GM19468 (cell line): ENCODE measurements at regions not wholly inside any gene's neighbourhood (a gene's known extent, or its start where the extent isn't known, plus 50 kb on each side); places are given as distances from the start of the nearest gene placed in this dataset.
A peak's percentile ranks its signal among the peaks of the same experiment; 100 is the strongest.
"Not testable (repeated sequence)": the region's sequence is repeated elsewhere in the genome, so short reads cannot be mapped to it uniquely, and the experiment has no call there.

Source experiments
- ATAC-seq: cut with Tn5 transposase; IDR thresholded peaks from one replicate; pipeline ENCODE4 v1.9.1; 2021; ENCODE audit warnings: mild to moderate bottlenecking, moderate library complexity, moderate number of reproducible peaks; ENCODE audit not compliant: unreplicated experiment; ENCODE audit errors: extremely low read depth

DNA sequence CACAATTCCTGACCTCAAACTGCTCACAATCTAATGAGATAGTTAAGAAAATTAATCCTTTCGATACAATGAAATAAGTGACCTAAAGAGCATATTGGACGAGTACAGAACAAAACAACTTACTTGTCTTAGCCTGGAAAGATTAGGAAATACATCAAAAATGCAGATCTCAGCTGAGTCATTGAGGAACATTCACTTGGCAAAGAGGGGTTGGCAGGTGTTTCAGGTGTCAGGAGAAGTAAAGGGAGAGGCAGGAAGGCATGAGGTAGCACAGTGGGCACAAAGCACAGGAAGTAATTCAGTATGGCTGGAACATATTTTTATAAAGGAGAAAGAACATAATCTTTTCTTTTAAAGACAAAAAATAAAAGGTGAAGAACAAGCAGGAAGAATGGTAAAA is 628.8 kb upstream of the RGMB start:
- ATAC-seq, result no peak

DNA sequence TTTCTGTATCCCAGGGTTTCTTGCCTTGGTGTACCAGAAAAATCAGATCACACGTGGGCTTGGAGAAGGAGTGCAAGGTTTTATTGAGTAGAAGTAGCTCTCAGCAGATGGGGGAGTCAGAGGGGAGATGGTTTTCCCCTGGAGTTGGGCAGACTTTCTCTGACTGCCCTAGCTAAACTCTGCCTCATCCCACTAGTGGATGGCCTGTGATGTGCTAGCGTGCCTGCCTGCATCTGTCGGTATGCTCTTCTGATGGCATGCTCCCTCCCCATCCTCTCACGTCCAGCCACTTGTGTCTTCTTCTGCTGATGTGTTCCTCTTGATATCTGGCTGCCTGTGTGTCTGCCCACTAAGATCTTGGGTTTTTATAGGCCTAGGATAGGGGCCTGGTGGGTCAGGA is 616.1 kb upstream of the RGMB start:
- ATAC-seq, result no peak

DNA sequence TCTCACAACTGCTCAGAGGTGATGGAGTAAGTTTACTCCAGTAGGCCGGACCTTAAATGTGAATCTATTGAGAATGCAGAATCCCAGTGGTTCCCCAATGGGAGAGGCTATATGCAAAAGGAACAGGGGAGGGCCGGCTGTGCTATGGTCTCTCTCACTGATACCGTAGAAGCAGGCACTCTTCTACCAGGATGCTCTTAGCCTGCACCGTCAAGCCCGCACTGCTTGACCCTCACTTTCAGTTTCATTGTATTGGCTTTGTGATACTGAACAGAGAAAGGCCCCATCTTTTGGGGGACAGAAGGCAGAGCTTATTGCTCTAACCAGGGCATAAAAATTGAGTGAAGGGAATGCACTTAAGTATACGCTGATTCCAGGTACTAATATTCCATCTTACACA is 615.0 kb upstream of the RGMB start:
- no peak for ATAC-seq

DNA sequence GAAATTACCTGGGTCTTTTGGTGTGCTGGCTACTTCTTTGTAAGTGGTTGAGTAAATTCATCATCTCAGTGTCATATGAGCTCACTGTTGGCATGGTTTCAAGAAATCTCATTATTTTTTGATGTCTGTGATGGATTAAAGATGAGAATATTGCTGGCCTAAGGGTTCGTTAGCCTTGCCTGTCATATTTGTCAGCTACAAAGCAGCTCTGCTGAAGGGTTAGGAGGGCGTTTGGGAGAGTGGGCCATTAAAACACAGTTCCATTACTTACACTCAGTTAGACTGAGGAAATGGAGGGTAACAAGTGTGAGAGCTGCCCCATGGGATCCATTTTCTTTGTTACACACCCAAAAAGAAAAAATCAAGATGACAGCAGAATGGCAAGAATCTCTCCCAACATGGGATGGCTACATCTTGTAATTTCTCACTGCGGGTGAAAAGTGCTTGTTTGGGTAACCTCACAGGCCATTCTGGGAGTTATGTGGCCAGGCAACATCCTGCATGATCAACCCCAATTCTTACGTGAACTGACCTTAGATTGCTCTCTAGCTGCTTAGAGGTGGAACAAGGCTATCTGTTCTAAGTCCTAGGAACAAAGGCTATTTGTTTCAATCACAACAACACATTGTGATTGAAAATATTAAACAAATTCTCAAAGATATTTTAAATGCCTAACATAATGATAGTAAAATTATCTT is 609.5 kb upstream of the RGMB start:
- peak; percentile 32 for ATAC-seq

DNA sequence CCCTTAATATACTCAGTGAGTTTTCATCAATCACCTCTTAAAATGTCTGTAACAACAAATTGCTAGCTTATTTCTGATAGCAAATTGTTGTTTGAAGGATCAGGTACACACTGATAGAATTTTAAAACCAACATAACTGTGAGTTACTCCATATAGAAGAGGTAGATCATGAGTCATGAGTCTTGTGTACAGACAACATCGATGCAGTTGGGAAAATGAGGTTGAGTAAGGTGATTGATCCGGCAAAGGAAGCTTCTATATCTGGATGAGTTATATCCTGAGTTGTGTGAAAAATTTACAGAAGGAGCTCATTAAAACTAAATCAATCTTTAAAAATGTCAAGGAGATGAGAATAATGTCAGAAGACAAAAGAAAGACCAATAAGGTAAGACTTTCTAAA is 604.6 kb upstream of the RGMB start:
- no peak for ATAC-seq

GRCh38 chr5:98170994-98171393 is 602.5 kb upstream of the RGMB start:
- no peak for ATAC-seq

GRCh38 chr5:98173334-98173733 is 600.1 kb upstream of the RGMB start:
- ATAC-seq, result no peak

GRCh38 chr5:98175474-98175873 is 598.0 kb upstream of the RGMB start:
- ATAC-seq, result no peak

GRCh38 chr5:98179791-98180755 is 593.4 kb upstream of the RGMB start:
- no peak for ATAC-seq

- no peak for ATAC-seq
Observed at GRCh38 chr5:98186128-98186527, 587.3 kb upstream of the RGMB start.

GRCh38 chr5:98187945-98188344 is 585.5 kb upstream of the RGMB start:
- ATAC-seq, result no peak

- not testable (repeated sequence) for ATAC-seq
Observed at GRCh38 chr5:98190344-98190743, 583.1 kb upstream of the RGMB start.

DNA sequence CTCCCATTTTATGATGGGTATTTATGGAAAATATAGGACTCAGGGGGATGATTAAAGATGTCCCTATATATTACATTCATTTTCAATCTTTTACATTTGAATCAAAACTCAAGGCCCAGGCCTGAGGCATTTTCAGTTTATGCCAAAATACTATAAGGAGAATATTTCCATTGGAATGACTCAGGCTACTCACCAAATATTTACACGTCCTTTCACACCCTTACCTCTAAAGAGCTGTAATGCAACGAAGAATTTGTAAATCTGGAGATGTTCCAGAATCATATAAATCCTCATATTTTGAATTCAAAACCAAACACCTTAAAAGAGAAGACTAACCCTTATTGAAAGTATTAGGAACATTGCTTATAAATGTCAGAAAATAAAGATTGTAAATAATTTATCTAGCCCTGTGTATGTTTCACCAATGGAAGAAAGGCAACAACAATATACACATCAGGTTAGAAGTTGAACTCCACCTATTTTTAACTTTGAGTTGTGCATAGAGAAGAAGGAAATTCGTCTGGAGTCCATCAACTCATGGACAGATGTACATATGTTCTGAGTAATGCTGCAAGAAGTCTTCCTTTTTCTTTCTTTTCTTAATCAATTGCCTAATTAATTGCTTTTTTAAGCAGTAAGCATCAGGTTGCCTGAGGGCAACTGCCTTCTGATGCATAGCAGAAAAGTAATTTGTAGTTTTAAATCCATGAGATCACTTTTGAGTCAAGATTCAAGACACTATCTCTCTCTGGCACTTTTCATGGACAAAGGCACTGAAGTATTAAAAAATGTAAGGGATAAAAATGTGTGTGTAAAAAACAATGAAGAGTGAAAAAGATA is 579.3 kb upstream of the RGMB start:
- ATAC-seq, result no peak

DNA sequence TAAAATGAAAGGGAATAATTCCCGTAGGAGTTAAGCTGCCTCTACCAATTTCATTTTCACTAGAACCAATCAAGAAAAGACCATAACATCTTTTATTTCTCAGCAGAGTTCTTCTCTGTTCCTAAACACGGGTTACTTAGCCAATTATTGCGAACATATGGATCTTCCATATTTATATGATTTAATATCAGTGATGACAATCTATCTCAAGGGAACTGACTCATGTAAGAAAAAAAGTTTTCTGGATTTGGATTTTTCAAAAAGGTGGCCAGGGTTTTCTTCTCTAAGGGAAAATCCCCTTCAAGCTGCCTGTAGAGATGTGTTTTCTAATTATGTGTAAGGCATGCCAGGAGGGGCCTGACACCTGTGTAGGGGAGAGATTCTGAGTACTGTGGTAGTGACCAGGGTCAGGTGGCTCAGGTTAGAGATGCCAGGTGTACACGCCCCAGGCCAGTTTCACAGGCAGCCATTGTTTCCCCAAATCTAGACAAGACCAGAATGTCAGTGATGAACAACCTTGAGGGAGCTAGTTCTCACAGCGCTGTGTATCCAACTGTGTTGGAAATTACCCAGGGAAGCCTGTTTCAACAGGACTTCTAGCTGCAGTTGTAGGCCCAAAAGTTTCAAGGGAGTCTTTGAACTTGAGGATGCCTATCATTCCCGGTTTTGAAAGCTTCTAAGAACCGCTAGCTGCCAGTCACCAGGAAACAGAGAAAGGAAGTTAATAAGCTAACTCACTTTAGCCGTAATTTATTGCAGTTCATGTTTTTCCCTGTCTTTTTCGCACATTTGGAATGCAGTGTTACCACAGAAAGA is 572.5 kb upstream of the RGMB start:
- no peak for ATAC-seq

DNA sequence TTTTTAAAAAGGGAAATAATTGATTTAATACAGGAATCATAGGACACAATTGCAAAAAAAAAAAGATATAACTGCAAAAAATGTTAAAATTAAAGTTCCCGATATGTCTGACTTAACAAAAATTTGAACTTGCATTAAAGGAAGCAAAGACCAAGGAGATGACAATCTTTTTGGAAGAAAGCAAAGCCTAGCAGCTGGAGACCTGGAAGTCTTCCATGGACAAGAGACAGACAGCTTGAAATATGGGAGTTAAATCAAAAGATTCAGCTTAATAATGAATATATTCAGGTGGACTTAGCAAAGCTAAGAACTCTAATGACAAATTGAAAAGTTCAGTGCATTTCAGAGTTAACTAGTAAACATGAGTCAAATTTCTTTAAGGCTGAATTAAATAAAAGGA is 568.7 kb upstream of the RGMB start:
- no peak for ATAC-seq

- no peak for ATAC-seq
Observed at GRCh38 chr5:98205691-98206461, 567.6 kb upstream of the RGMB start.

GRCh38 chr5:98206566-98206965 is 566.9 kb upstream of the RGMB start:
- ATAC-seq, result no peak

DNA sequence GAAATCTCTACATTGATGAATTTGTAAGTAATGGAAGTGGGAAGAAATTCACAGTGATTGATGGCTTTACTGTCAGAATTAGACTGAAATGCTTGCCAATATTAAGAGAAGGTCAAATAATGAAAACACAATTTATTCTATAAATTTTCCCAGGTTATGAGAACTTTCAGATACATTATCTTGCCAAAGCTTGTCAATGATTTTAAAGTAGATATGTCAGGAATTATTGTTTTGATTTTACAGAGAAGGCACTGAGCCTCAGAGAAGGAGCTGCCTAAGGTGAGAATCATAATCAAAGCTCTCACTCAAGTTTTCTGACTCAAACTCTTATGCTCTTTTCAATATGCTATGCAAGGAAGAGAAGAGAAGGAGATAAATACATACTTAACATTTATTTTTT is 564.0 kb upstream of the RGMB start:
- ATAC-seq, result no peak
